ENCODE measurements at regions not wholly inside any gene's neighbourhood (a gene's known extent, or its start where the extent isn't known, plus 50 kb on each side); places are given as distances from the start of the nearest gene placed in this dataset.

DNA sequence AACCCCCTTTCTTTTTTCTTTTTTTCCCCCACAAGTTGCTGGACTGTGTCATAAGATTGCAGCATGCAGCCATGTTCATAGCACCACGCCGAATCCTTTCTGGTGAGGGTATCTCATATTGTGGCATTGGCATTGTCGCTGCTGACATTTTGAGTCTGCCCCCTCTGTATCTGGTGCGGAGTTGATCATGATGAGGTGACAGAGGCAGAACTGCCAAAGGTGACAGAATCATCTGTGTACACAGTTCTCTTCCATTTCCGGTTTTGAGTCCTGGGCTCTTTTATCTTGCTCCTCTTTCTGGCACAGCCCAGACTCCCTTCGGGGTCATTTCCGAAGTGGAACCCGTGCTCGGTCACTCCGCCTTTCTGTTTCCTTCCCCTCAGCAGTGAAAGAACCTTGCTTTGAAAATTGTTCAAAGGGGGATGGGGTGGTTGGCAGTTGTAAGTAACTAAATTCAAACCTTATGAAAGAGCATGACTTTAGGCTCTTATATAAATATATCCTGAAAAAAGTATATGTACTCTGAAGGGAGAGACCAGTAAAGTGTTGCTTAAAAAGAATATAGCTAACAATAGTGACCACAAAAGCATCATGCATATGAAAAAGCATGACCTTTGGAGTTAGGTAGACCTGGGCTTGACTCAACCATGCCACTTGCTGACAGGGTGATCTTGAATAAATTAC, 55.0 kb upstream of the BMP2K start:
- no peak for TF ChIP-seq POLR2A (IDR thresholded peaks at IDR 0.05)
- TF ChIP-seq, protein P1, sequence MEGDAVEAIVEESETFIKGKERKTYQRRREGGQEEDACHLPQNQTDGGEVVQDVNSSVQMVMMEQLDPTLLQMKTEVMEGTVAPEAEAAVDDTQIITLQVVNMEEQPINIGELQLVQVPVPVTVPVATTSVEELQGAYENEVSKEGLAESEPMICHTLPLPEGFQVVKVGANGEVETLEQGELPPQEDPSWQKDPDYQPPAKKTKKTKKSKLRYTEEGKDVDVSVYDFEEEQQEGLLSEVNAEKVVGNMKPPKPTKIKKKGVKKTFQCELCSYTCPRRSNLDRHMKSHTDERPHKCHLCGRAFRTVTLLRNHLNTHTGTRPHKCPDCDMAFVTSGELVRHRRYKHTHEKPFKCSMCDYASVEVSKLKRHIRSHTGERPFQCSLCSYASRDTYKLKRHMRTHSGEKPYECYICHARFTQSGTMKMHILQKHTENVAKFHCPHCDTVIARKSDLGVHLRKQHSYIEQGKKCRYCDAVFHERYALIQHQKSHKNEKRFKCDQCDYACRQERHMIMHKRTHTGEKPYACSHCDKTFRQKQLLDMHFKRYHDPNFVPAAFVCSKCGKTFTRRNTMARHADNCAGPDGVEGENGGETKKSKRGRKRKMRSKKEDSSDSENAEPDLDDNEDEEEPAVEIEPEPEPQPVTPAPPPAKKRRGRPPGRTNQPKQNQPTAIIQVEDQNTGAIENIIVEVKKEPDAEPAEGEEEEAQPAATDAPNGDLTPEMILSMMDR (IDR thresholded peaks at IDR 0.05): no peak
- peak in 1 of 2 donors; percentile 41 for DNase-seq (ENCODE audit: low spot score in 2 of 2)
- intact Hi-C loops (cut with DNase I; ENCODE audit: low total_unique reads): no loop called here
- 45 to 58% methylated on average over 10 of the region's 10 CpGs for WGBS, 2 donors
- H3K4me3 ChIP-seq (ENCODE audit: low read depth, poor library complexity, severe bottlenecking): no peak overlapping the region

DNA sequence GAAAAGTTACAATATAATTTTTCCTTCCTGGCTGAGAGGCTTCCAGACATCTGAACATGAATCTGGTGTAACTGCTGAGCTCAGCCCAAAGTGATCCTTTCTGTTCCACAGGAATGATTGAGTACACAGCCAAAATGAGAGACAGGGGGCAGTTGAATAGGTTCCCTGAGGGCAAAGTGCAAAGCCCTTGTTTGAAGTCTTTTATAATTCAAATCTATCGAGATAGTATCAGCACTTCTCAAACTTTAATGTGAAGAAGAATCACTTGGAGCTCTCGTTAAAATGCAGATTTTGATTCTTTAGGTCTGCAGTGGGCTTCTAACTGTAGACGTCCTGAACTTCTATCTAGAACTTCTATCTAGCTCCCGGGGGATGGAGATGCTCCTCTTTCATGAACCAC, 54.4 kb upstream of the BMP2K start:
- intact Hi-C loops (cut with DNase I; ENCODE audit: low total_unique reads): no loop called here
- DNase-seq (ENCODE audit: low spot score in 2 of 2): no peak
- TF ChIP-seq, protein P1 (IDR thresholded peaks at IDR 0.05): no peak
- TF ChIP-seq POLR2A (IDR thresholded peaks at IDR 0.05): no peak
- 50 to 60% methylated on average over 4 of the region's 4 CpGs for whole genome bisulfite sequencing, 2 donors
- no peak overlapping the region for H3K4me3 ChIP-seq (ENCODE audit: low read depth, poor library complexity, severe bottlenecking)

DNA sequence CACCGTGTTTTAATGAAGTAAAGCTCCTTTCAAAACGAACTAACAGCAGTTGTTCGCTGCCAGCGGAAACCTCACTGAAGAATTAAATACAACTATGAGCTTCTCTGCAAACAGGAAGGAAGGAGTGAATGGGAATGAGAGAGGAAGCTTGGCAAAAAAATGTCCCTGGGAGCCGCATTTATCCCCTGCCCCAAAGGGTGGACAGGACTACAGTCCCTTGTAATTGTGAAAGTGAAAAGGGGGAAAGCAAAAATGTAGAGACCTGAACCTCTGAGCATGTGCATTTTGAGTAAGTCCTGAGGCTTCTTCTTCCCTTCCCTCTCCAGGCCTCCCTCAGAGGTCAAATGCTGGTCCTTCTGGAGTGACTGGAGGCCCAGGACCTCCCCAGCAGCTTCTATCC, 53.8 kb upstream of the BMP2K start:
- no peak for DNase-seq (ENCODE audit: low spot score in 2 of 2)
- no peak overlapping the region for H3K4me3 ChIP-seq (ENCODE audit: low read depth, poor library complexity, severe bottlenecking)
- no peak for TF ChIP-seq POLR2A (IDR thresholded peaks at IDR 0.05)
- WGBS, 2 donors: 61 to 72% methylated on average over 5 of the region's 5 CpGs
- intact Hi-C loops (cut with DNase I; ENCODE audit: low total_unique reads): no loop called here

DNA sequence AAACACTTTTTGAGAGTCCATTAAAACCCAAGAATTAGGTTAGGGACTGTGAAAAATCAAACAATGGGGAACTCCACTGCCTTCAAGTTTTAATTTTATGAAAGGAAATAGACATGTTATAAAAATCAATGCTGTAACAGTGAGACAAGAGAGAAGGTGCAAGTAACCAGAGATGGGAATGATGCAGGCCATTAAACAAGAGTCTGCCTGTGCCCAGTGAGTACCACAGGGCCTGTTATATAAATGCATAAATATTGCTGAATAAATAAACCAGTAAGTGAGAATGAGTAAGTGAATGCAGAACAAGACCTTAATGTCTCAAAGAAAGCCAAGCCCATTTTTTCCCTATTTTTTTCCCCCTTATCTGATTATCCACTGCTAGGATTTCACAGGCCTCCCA, 53.3 kb upstream of the BMP2K start:
- no peak for TF ChIP-seq POLR2A (IDR thresholded peaks at IDR 0.05)
- TF ChIP-seq, protein P1 (IDR thresholded peaks at IDR 0.05): no peak
- no peak for DNase-seq (ENCODE audit: low spot score in 2 of 2)
- intact Hi-C loops (cut with DNase I; ENCODE audit: low total_unique reads): no loop called here
- no peak overlapping the region for H3K4me3 ChIP-seq (ENCODE audit: low read depth, poor library complexity, severe bottlenecking)
